Choroid plexus epithelial cell (primary cell): ENCODE measurements at regions not wholly inside any gene's neighbourhood (a gene's known extent, or its start where the extent isn't known, plus 50 kb on each side); places are given as distances from the start of the nearest gene placed in this dataset.

Experiments used
- DNase-seq: peaks from one replicate; pipeline ENCODE4 v3.0.0-alpha.2; 2010; ENCODE audit warnings: low read depth
- H3K4me3 ChIP-seq: 2 replicates; pipeline ENCODE4 v1.5.1; 2011; ENCODE audit warnings: low read depth, mild to moderate bottlenecking, control low read depth, low read length, moderate library complexity
- CTCF ChIP-seq: conservative IDR thresholded peaks from 2 replicates; pipeline ENCODE4 v1.5.1; 2011; ENCODE audit warnings: low read depth, mild to moderate bottlenecking, control low read depth, inconsistent platforms, low read length, moderate library complexity

- no peak for DNase-seq
- TF ChIP-seq CTCF, result no peak
- no peak overlapping the region for H3K4me3 ChIP-seq
These were observed 195.6 kb upstream of the SSTR1 start for GRCh38 chr14:38012056-38012455.

- peak; percentile 49 for TF ChIP-seq CTCF
- peak; percentile 9 for DNase-seq
- H3K4me3 ChIP-seq, result no peak overlapping the region
These were observed 191.2 kb upstream of the SSTR1 start for GRCh38 chr14:38016497-38016896.

- no peak for TF ChIP-seq CTCF
- DNase-seq, result no peak
- H3K4me3 ChIP-seq, result no peak overlapping the region
These were observed 185.8 kb upstream of the SSTR1 start for GRCh38 chr14:38021861-38022260.

- no peak for TF ChIP-seq CTCF
- H3K4me3 ChIP-seq, result no peak overlapping the region
- DNase-seq, result no peak
These were observed 184.9 kb upstream of the SSTR1 start for GRCh38 chr14:38022775-38023174.

GRCh38 chr14:38038171-38038570, 169.5 kb upstream of the SSTR1 start:
- no peak for TF ChIP-seq CTCF
- no peak for DNase-seq
- H3K4me3 ChIP-seq, result no peak overlapping the region

- no peak for TF ChIP-seq CTCF
- DNase-seq, result no peak
These were observed 168.7 kb upstream of the SSTR1 start for GRCh38 chr14:38038986-38039385.

GRCh38 chr14:38039496-38039895, 168.2 kb upstream of the SSTR1 start:
- no peak for TF ChIP-seq CTCF
- no peak for DNase-seq
- no peak overlapping the region for H3K4me3 ChIP-seq

More at GRCh38 chr14:38038986-38039385, 168.7 kb upstream of the SSTR1 start:
- H3K4me3 ChIP-seq, result no peak overlapping the region
